Right ventricle myocardium superior (tissue), 1 donor: ENCODE measurements at regions not wholly inside any gene's neighbourhood (a gene's known extent, or its start where the extent isn't known, plus 50 kb on each side); places are given as distances from the start of the nearest gene placed in this dataset.

Source experiments
- ATAC-seq: fragments of 200-7000 bp; cut with Tn5 transposase; one replicate; pipeline ENCODE4 v1.9.1; 2020; ENCODE audit warnings: mild to moderate bottlenecking; ENCODE audit not compliant: poor library complexity
- DNase-seq: peaks from one replicate; pipeline ENCODE4 v3.0.0-alpha.2; 2020
- intact Hi-C: fragments of 100-400 bp; cut with DNase I; formaldehyde crosslinking; loops from one replicate; pipeline ENCODE4 v1.11.2; 2022
- donor health status: DM: no; HTN: yes; CAD: no; lungs with severe emphysema.

DNA sequence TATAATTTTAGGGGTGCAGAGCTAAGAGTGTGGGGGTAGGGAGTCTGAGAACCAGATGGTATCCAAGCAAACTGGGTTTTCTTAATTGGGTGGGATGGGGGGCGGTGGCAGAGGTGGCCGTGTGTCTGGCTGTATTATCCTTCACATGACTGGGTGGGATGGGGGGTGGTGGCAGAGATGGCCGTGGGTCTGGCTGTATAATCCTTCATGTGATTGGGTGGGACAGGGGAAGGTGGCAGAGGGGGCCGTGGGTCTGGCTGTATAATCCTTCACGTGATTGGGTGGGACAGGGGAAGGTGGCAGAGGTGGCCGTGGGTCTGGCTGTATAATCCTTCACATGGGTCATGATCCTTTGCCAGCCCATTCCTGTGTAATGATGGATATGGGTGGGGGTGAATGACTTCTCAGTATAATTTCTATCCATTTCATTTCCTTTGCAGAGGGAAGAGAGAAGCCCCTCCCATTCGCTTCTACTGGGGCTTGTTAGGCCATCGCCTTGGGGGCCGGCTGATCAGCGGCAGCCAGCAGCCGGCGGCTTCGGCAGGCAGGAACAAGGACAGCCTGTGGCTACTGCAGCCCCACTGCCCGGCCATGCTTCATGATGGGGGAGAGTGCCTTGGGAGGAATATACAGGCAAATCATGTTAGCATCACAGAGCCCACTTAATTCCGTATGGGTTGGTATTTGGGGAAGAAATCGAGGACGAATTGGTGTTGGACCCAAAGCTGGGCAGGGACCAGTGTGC lies 179.6 kb upstream of the MKI67 start:
- DNase-seq: no peak
- intact Hi-C loops: no loop called here

DNA sequence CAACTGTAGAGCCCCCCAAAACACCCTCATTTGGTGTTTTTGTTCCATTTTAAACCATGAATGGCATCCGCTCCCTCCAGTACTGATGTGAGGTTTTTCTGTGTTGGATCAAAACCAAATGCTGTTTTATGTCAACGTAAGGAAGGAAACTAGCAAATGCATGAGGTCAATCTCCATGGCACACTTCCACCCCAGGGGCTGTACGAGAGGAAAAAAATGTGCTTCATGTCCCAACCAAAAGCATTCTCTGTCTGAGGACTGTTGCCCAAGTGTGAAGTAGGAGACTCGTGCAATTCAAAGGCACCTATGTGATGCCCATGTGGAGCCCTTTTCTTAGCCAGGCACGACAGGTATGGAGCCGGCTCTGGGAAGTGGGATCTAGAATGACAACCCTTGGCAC lies 180.3 kb upstream of the MKI67 start:
- ATAC-seq (no peak), DNase-seq (no peak)
- intact Hi-C loops: no loop called here

More for the DNA sequence above, 179.6 kb upstream of the MKI67 start:
- no peak for ATAC-seq

DNA sequence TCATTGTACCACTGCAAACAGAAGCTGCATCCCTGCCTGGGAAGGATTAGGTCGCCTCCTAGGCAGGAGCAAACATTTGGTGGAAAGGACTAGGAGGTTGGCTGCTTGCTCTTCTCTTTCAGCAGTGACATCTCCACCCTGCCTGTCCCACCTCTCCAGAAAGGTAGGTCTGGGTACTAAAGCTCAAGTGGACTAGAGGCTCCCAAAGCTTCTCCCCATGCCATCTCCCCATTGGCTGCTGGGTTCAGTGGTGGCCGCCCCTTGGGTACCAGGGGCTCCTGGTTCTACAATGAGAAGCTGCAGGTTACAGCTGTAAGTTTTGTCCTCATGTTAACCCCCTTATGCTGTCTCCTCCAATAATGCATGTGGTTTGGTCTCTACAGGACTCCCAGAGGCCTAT lies 180.7 kb upstream of the MKI67 start:
- intact Hi-C loops: no loop called here
- DNase-seq: no peak
- no peak for ATAC-seq

DNA sequence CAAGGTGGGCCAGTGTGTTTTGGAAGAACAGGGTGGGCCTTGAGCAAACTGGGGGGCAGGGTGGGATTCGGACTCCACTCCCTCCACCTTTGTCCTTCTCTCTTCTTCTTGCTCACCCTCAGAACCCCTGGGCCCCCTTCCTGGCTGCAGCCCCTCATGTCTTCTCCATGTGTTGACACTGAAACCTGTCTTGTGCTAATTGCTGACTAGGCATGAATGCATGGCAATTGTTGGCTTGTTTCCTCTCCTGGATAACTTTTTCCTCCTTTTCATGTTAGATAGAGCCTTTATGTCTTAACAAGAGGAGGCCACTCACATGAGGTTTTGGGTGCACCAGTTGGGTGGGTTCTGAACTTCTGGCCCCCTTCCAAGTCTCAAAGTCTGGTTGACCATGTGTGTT lies 181.6 kb upstream of the MKI67 start:
- intact Hi-C loops: no loop called here
- ATAC-seq: no peak

DNA sequence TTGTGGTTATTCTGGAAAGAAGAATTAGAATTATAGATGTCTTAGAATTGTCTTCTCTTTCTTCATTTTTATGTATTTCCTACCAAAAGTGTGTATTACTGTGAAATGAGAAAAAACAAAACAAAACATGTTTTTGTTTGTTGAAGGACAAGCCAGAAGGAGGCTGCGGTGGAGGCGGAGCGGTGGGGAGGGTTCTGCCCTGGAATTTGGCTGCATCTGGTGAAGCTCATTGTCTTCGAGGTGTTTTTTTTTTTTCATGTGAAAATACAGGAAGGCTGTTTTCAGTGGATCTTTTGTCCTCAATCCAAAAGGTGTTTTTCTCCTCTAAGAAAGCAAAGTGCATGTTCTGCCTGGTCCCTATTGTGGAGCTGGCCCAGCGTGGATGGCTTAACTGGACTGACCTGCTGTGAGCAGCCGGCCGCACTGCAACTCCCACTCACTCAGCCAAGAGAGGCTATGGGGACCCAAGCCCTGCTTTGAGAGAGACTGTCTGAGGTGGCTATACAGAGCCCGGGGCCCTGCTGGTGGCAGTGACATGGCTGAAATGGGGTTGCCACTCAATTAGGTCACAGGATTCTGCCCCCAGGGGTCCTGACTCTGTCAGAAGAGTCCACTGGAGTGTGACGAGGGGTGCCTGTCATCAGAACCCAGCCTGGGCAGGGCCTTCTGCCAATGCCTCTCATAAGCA lies 184.9 kb upstream of the MKI67 start:
- ATAC-seq: no peak
- DNase-seq: no peak
- intact Hi-C loops: no loop called here

More for the DNA sequence above, 181.6 kb upstream of the MKI67 start:
- DNase-seq: no peak

DNA sequence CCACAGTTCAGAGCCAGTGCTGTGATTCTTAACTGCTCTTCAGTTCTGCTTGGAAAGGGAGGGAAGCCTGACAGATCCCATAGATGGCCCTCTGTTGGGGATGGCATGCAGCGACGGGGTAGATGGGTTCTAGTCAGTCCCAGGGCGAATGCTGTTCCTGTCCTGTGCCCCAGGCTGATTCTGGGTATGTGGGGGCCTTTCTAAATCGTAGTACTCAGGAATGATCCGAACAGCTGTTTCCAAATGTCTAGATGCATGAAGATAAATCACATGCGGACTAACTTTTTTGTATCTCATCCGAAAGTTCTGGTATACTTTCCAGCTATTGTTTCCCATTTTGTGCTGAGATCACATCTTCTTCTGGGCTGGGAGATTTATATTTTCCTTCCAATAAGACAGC lies 186.0 kb upstream of the MKI67 start:
- intact Hi-C loops: no loop called here
- no peak for DNase-seq
- no peak for ATAC-seq

DNA sequence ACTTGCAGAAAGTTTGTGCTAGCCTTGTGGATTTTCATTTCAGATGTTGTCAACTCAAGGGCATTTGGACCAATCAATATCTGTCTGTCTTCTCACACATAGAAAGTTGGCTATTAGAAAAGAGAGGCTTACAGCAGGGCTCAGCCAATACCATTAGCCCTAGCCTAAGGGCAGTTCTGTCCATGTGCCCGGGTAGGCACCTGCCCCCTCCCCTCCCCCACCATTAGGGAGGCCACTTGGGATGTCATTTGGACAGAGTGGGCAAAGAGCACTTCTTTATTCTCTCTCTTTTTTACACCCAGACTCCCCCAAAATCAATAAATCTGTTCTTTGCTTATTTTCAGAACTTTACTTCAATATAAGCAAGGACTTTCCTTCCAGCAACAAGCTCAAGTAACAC lies 188.5 kb upstream of the MKI67 start:
- ATAC-seq (no peak), DNase-seq (no peak)
- intact Hi-C loops: no loop called here

DNA sequence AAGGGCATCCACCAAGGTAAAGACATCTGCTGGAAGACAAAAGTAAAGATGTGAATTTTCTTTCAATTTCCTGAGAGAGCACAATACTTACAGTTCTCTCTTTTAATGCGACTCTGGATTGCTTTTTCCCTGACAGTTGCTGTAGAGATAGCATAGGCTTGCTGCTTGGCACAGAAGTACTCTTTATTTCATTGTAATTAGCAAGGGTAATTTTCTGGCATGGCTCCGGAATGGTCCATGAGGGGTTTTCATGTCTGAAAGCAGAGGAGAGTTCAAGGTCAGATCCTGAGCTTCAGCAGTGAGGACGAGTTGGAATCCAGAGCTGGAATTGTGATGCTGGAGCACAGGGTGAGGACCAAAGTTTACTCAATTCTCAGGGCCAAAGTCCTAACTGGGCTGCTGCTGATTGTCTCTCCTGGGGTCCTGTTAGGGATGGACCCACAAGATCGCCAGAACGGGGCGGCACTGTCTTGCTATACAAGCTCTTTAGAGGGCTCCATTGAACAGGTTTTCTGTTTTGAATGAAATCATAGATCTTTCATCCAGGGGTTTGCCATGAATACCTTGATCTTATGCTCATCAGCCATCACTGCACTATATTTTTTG lies 190.0 kb upstream of the MKI67 start:
- ATAC-seq (no peak), DNase-seq (no peak)
- intact Hi-C loops: no loop called here

DNA sequence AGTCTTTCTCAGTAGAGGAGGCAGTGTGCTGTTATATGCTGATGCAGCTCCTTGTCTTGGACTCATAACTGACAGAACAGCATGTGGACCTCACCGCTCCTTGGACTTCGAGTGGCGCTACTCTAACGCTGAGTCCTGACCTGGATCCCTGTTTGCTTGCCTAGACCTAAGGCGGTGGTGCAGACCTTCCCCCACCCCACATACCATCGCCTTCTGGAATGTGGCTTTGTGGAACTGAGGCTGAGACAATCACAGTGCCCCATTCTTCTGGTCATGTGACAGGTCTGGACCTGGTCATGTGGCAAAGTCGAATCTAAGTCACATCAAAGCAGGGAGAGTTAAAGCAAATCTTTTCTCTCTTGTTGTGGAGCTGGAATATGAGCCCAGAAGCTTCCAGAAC lies 190.7 kb upstream of the MKI67 start:
- DNase-seq (no peak), ATAC-seq (no peak)
- intact Hi-C loops: no loop called here

DNA sequence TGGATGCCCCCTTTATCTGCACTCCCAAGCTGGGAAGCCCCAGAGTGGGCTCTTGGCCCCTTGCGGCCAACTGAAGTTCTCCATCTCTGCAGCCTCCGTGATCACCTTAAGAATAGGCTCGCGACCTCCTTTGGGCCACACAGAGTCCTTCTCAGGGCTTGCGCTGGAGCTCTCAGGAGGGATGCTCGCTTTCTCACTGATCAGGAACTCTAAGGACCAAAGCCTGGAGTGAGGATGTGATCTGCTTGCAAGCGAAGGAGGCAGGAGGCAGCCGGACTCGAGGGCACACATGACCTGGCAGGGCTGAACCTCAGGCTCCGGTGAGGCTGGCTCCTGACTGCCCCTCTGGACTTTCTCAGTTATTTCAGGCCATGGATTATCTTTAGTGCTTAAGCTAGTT lies 192.1 kb upstream of the MKI67 start:
- ATAC-seq (no peak), DNase-seq (no peak)
- intact Hi-C loops: no loop called here

DNA sequence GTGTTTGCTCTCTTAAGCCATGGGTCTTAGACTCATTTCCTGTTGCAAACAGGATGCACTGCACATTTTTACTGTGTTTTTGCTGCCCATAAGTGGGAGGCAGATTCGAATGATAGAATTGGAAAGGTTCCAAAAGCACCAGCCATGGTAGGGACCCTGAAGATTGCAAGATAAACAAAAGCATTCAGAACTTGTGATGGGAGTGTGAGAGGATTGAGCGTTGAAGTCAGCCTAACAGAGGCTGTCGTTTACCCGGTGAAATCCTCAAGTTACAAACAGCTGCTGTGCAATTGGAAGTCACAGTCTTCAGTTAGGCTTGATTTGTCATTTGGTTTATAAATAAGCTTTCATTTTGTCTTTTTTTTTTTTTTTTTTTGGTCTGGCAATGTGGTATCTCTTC lies 192.7 kb upstream of the MKI67 start:
- ATAC-seq: no peak
- no peak for DNase-seq
- intact Hi-C loops: no loop called here

DNA sequence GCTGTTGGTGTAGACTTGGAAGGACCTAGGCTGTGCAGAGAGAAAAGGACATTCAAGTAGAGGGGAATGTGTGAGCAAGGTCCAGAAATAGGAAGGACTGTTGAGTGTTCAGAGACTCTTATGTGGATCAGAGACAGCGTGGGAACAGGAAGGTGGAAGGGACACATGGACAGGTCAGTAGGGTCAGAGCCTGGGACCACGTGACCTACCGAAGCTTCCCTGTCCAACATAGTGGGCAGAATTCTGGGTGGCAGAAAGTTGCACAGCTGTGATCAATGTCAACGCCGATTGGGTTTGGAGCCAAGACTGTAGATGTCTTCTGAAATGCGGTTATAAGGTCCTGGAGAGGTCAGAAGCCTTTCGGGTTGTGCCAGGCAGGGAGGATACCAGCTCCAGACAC lies 195.9 kb upstream of the MKI67 start:
- DNase-seq (no peak), ATAC-seq (no peak)
- intact Hi-C loops: no loop called here

DNA sequence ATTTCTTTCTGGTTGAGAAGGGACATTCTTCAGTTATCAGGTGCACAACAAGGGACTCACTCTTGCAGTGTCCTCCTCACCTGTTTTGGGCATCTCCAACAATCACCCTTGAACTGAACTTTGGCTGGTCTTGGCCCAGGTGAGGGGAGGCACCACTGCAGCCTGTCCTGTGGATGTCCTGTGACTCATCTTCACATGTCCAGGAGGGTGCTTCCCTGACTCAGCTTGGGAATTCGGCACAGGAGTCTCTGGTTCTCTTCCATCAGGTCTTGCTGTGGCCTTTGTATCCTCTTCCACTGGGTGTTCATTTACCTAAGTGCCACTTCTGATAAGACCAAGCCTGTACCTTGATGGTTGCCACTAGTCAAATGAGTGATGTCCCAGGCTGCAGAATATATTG lies 196.7 kb upstream of the MKI67 start:
- no peak for DNase-seq
- intact Hi-C loops: no loop called here
- no peak for ATAC-seq

DNA sequence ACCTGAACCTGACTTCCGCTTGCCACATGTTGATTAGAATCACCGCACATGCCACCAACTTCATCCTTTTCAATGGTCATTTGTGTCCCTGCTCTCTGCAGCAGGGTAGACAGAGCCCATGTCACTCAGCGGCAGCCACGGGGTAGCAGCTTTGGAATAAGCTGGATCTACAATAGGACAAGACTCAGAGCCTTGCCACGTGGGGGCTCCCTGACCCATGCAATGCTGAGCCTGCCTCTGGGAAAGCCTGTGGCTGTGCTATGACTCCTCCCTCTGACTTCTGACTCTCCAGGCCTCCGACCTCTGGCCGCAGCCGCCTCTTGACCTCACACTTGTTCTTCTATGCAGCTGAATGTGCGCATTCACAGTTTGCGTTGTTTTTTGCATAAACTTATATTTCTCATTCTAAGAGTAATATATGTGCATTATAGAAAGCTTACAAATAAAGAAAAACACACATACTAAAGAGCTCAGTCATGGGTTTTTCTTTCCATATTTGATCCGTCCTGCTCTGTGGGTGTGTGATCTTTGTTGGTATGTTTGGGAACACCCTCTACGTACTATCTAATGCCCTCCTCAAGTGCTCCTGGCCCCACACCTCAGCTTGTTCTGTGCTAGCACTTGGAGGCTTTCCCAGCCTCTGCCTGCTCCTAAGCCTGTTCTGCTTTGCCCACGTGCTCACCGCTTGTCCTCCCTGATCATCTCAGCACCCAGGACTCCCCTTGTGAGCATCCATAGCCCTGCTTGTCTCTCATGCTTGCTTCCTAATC lies 198.0 kb upstream of the MKI67 start:
- peak; percentile 73 for DNase-seq

DNA sequence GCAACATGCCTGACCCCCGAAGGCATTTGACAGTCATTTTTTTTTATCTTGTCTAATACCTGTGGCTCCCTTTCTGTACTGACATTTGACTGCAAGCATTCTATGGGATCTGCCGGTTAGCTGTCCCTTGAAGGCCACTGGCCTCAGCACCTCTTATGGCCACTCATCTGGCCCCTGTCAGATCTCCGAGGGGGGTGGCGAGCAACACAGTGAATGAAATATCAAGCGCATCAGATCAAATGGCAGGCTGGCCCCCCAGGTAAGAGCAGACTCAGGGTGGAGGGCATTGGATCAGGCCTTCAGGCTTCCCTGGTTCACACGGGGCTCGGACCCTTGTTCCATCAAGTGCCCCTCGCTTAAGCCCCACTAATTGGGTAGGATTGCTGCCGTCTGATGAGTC lies 199.6 kb upstream of the MKI67 start:
- ATAC-seq: no peak
- DNase-seq: no peak
- intact Hi-C loops: no loop called here

More for the DNA sequence above, 198.0 kb upstream of the MKI67 start:
- peak; percentile 96 for ATAC-seq
- intact Hi-C loops: no loop called here

DNA sequence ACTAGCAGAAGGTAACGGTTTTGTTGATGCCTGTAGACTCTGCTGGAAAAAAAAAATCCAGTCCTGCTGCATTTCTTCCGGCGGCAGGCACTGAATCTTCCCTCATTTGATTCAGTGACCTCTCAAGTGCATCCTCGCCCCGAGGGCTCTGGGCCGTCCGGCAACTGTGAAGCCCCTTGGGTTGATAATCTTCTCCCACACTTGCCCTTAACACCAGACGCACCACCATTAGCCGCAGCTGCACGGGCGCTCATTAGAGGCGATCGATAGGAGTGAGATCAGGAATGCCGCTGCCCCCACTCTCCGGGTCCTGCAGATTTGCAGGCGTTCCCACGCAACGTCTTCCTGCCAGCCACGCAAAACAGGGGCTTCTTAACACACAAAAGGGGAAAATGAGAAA lies 200.0 kb upstream of the MKI67 start:
- intact Hi-C loops: no loop called here
- DNase-seq (no peak), ATAC-seq (no peak)

DNA sequence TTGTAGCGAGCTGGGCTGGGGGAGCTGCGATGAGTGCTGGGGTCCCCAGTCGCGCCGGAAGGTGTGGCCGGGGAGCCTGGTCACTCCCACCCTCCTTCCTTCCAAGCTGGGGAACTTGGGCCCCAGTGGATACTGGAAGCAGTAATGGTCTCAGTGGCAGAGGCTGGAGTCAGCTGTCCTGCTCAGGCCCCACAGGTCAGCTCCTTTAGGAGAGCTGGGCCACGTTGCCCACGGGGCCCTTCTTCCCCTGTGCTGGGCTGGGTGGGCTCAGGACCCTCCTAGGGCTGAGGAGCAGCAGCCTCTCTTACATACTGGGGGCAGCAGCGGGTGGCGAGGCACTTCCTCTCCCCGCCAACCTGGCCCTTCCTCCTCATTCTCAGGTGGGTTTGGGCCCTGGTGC lies 200.6 kb upstream of the MKI67 start:
- no peak for ATAC-seq
- no peak for DNase-seq
- intact Hi-C loops: no loop called here

DNA sequence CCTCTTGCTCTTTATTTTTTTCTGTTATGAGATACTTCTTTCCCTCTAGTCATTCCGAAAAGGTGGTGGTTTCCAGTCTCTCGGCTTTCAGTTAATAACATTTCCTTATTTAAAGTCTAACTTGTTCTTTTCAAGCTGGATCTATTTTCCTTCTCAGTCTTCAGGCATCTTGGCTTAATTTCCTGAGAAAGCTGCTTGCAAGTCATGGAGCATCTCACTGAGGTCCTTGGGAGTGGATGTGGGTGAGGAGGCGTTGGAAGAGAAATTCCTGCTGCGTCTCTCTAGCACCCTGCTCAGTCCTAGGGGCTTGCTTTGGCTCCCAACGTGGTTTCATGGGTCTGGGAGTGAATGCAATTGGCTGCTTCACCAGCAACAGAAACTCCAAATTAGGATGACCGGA lies 210.2 kb upstream of the MKI67 start:
- ATAC-seq: no peak
- intact Hi-C loops: no loop called here
- DNase-seq: no peak

DNA sequence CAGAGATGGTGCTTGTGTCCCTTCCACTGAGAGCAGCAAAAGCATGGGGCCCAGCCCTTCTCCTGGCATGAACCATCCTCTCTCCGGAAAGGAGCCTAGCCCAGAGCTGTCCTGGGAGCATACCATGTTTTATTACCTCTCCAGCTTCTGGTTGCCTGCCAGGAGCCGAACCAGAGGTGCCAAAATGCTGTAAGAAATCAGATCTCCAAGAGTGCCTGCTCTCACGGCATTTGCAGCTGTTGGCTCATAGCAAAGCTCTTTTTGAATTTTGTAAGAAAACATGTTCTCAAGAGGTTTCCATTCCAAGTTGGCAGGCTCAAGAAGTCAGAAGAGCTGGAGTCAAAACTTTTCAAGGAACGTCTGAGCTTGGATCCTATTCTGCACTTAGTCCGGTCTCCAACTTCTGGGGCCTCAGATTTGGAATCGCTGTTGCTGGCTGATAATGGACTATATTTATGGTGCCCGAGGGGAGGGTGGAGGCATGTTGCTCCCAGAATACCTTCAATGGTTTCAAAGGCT lies 211.7 kb upstream of the MKI67 start:
- intact Hi-C loops: no loop called here
- peak; percentile 80 for DNase-seq
- ATAC-seq: peak; percentile 88
